GM23248 (cell line): ENCODE measurements at regions not wholly inside any gene's neighbourhood (a gene's known extent, or its start where the extent isn't known, plus 50 kb on each side); places are given as distances from the start of the nearest gene placed in this dataset.

Source experiments
- DNase-seq: peaks from one replicate; pipeline ENCODE4 v3.0.0-alpha.2; 2015
- H2AFZ ChIP-seq: fragments of 200-600 bp; sonication (generic); 2 replicates; pipeline ENCODE4 v1.6.1; 2016; ENCODE audit warnings: antibody characterized with exemption
- H3F3A ChIP-seq: fragments of 200-600 bp; sonication (generic); 2 replicates; pipeline ENCODE4 v1.6.1; 2016; ENCODE audit warnings: mild to moderate bottlenecking, antibody characterized with exemption, mixed run types; ENCODE audit not compliant: insufficient read depth
- H3K27ac ChIP-seq: fragments of 200-600 bp; sonication (generic); 2 replicates; pipeline ENCODE4 v1.5.1; 2016; ENCODE audit warnings: mild to moderate bottlenecking
- H3K27me3 ChIP-seq: fragments of 200-600 bp; sonication (generic); replicated peaks from 2 replicates; pipeline ENCODE4 v1.6.1; 2016; ENCODE audit warnings: mild to moderate bottlenecking; ENCODE audit not compliant: insufficient read depth
- H3K36me3 ChIP-seq: fragments of 200-600 bp; sonication (generic); 2 replicates; pipeline ENCODE4 v1.6.1; 2016; ENCODE audit warnings: low read depth, mild to moderate bottlenecking
- H3K4me1 ChIP-seq: fragments of 200-600 bp; sonication (generic); 2 replicates; pipeline ENCODE4 v1.6.1; 2016; ENCODE audit warnings: mild to moderate bottlenecking; ENCODE audit not compliant: insufficient read depth
- H3K4me2 ChIP-seq: fragments of 200-600 bp; sonication (generic); one replicate; pipeline ENCODE4 v1.6.1; 2016; ENCODE audit warnings: mild to moderate bottlenecking; ENCODE audit not compliant: unreplicated experiment
- H3K4me3 ChIP-seq: fragments of 200-600 bp; sonication (generic); 2 replicates; pipeline ENCODE4 v1.5.1; 2016; ENCODE audit warnings: mild to moderate bottlenecking
- H3K79me2 ChIP-seq: fragments of 200-600 bp; sonication (generic); 2 replicates; pipeline ENCODE4 v1.6.1; 2016; ENCODE audit warnings: mild to moderate bottlenecking; ENCODE audit not compliant: insufficient read depth
- H3K9ac ChIP-seq: fragments of 200-600 bp; sonication (generic); 2 replicates; pipeline ENCODE4 v1.6.1; 2016; ENCODE audit warnings: mild to moderate bottlenecking
- H3K9me2 ChIP-seq: fragments of 200-600 bp; sonication (generic); 2 replicates; pipeline ENCODE4 v1.6.1; 2016; ENCODE audit warnings: mixed run types, mild to moderate bottlenecking, moderate library complexity; ENCODE audit not compliant: insufficient read depth
- H3K9me3 ChIP-seq: fragments of 200-600 bp; sonication (generic); one replicate; pipeline ENCODE4 v1.6.1; 2017; ENCODE audit warnings: low read depth
- H4K20me1 ChIP-seq: fragments of 200-600 bp; sonication (generic); 2 replicates; pipeline ENCODE4 v1.6.0; 2016; ENCODE audit not compliant: insufficient read depth
- EZH2 ChIP-seq: fragments of 200-600 bp; sonication (generic); IDR thresholded peaks from 2 replicates; pipeline ENCODE4 v1.6.1; 2018; ENCODE audit warnings: antibody characterized with exemption, mild to moderate bottlenecking; ENCODE audit not compliant: insufficient read depth, poor library complexity, severe bottlenecking
- EZH2phosphoT487 ChIP-seq: fragments of 200-600 bp; sonication (generic); IDR thresholded peaks from 2 replicates; pipeline ENCODE4 v1.6.1; 2018; ENCODE audit warnings: antibody characterized with exemption, moderate library complexity, mild to moderate bottlenecking, low read depth; ENCODE audit not compliant: insufficient read depth
- WGBS, 2 experiments: methylation state at CpG; one replicate each; pipeline ENCODE4 v1.1.6; 2015 to 2017; ENCODE audit warnings: low lambda C conversion rate in 2 of 2, low coverage in 1 of 2; ENCODE audit errors: missing lambda C conversion rate in 2 of 2; 5-methylcytosine and 5-hydroxymethylcytosine counted together
- in situ Hi-C: fragments of 300-500 bp; cut with MboI; formaldehyde crosslinking; loops from 2 replicates; pipeline ENCODE4 v1.15.0; 2020

DNA sequence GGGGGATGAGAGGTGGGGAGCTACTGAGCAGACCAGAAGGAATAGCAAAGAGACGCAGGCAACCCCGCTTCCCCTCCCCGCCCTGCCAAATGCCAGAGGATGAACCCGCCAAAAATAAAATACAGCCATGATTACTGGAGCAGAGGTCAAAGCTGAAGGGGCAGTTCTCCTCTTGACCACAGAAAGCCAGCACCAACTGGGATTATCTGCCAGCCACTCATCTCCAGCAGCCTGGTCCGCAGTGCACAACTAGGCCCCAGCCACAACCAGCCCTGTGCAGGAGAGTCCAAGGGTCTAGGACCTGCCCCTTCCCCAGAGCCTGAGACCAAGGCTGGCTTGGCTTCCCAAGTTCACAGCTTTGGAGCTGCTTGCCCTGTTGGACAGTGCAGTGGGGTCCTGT is 67.4 kb upstream of the BCOR start:
- Histone ChIP-seq H2AFZ (no peak overlapping the region), H3K27ac (no peak overlapping the region), H4K20me1 (no peaks in the 10 kb centered on the region), H3F3A (no peaks in the 10 kb centered on the region), H3K4me3 (no peak overlapping the region), H3K79me2 (no peaks in the 10 kb centered on the region), H3K36me3 (no peaks in the 10 kb centered on the region), H3K9ac (no peak overlapping the region), H3K9me2 (no peaks in the 10 kb centered on the region), H3K9me3 (no peaks in the 10 kb centered on the region), H3K4me2 (no peak overlapping the region), H3K27me3 (no peaks in the 10 kb centered on the region), H3K4me1 (peaks cover 9% of the 10 kb centered on the region)
- WGBS, 2 experiments, result 100% methylated on average over 1 to 4 of the region's 5 CpGs
- in situ Hi-C loops, result no loop called here
- TF ChIP-seq EZH2 (no peak), EZH2phosphoT487 (no peak)
- DNase-seq, result no peak

DNA sequence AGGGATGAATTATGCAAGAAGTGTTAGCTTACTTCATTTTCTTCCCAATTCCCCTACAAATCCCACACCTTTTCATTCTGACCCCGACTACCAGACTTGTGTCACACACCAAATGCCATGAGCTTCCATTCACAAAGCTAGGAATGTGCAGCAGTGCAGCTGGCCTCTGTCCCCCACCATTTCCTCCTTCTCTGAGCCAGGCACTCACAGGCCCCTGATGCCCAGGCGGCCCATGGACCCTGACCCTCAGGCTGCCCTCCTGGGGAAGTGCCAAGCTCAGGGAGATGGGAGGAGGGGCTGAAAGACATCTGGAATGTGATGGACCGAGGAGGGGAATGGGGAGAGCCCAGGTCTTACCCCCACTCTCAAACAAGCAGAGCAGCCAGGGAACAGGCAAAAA is 67.0 kb upstream of the BCOR start:
- peaks cover 9% of the 10 kb centered on the region for H3K4me1 ChIP-seq
- no peak overlapping the region for H3K4me2 ChIP-seq
- H3K9me3 ChIP-seq, result no peaks in the 10 kb centered on the region
- H3K9ac ChIP-seq, result no peak overlapping the region
- no peak overlapping the region for H2AFZ ChIP-seq
- H3K79me2 ChIP-seq, result no peaks in the 10 kb centered on the region
- H4K20me1 ChIP-seq, result no peaks in the 10 kb centered on the region
- no peaks in the 10 kb centered on the region for H3K36me3 ChIP-seq
- H3K4me3 ChIP-seq, result no peak overlapping the region
- no peak for TF ChIP-seq EZH2
- no peak for TF ChIP-seq EZH2phosphoT487
- WGBS, 2 experiments, result 50 to 63% methylated on average over 1 to 3 of the region's 3 CpGs
- no peak overlapping the region for H3K27ac ChIP-seq
- H3K27me3 ChIP-seq, result no peaks in the 10 kb centered on the region
- no peak for DNase-seq
- in situ Hi-C loops, result no loop called here
- H3F3A ChIP-seq, result no peaks in the 10 kb centered on the region
- no peaks in the 10 kb centered on the region for H3K9me2 ChIP-seq

DNA sequence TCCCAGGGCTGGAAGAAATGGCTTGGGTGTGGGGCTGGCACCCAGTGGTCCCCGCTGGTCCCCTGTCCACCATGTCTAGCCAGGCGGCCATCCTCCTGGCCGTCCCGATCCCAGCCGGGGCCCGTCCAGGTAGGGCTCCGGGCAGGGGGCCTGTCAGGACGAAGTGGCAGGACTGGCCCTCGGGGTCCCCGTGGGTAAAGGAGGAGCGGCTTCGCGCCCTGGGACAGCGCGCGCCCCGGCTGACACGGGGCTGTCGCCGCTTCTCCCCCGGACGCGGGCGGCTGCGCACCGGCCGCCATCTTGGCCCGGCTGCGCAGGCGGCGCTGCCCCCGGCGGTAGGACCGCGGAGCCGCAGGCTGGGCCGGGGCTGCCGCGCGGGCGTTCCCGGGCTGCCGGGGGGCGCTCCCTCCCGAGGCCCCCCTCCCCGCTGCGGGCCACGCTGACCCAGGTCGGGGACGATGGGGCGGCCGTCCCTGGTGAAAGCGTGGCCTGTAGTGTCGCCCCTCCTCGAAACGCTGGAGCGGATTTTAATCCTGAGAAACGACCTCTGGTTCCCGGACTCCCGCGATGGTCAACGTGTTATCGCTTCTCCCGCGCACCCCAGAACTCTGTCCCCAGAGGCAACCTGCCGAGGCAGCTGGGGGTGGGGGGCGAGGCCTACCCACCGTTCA is 60.4 kb upstream of the BCOR start:
- Histone ChIP-seq H4K20me1 (no peaks in the 10 kb centered on the region), H3K36me3 (no peaks in the 10 kb centered on the region), H3F3A (no peaks in the 10 kb centered on the region), H3K9me3 (no peaks in the 10 kb centered on the region), H3K27ac (no peak overlapping the region), H3K4me3 (peak overlapping the region; percentile 73), H3K9ac (peak overlapping the region; percentile 80), H3K4me2 (peak overlapping the region; percentile 45), H3K9me2 (no peaks in the 10 kb centered on the region), H2AFZ (peak overlapping the region; percentile 87), H3K4me1 (no peaks in the 10 kb centered on the region), H3K79me2 (no peaks in the 10 kb centered on the region), H3K27me3 (no peaks in the 10 kb centered on the region)
- TF ChIP-seq EZH2phosphoT487, result no peak
- no peak for TF ChIP-seq EZH2
- DNase-seq, result peak; percentile 62
- in situ Hi-C loops, result no loop called here
- 3 to 6% methylated on average over 6 to 13 of the region's 68 CpGs for WGBS, 2 experiments

DNA sequence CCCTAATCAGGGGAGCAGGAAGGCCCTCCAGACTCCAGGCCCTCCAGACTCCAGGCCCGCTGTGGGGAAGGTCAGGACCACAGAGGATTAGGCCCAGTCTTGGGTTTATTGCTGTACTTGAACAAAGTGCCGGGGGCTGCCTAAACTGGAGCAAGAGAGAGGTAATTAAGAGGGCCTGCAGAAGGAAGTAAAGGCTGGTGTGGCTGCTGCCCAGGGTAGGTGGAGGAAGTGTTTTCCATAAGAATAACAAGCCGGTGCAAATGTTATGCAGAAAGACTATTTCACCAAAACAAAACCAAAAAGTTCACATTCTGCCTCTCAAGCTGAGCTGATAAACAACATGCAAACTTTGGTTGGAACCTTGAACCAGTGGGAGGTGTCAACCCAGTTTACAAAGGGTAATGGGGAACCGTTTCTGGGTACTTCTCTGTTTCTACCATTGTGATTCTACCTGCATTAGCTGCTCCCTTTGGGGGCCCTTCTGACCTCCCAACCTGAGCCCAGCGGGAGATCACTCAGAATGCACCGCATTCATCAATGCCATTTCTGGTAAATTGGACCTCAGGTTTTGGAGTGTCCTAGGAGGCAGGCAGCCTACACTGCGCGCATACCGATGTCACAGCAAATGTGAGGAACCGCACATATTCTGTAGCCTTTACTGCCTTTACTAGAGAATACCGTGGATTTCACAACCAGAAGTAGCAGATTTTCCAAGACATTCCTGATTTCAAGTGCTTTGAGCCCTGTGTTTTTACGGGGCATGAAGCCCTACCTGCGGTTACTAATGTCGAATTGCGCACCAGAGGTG is 59.7 kb upstream of the BCOR start:
- in situ Hi-C loops, result no loop called here
- TF ChIP-seq EZH2 (no peak), EZH2phosphoT487 (no peak)
- H3K4me2 ChIP-seq, result no peak overlapping the region
- H3K4me3 ChIP-seq, result peak overlapping the region; percentile 73
- DNase-seq, result no peak
- H3K9ac ChIP-seq, result peak overlapping the region; percentile 80; the same call in 1 of the 2 replicates
- H4K20me1 ChIP-seq, result no peaks in the 10 kb centered on the region
- no peaks in the 10 kb centered on the region for H3K79me2 ChIP-seq
- H3K27me3 ChIP-seq, result no peaks in the 10 kb centered on the region
- WGBS, 2 experiments, result 90 to 92% methylated on average over 10 to 15 of the region's 15 CpGs
- no peaks in the 10 kb centered on the region for H3K9me2 ChIP-seq
- no peaks in the 10 kb centered on the region; the same call in 1 of the 2 replicates for H3K4me1 ChIP-seq
- H3K36me3 ChIP-seq, result no peaks in the 10 kb centered on the region
- H2AFZ ChIP-seq, result peak overlapping the region; percentile 87
- no peaks in the 10 kb centered on the region for H3F3A ChIP-seq
- no peak overlapping the region for H3K27ac ChIP-seq
- H3K9me3 ChIP-seq, result no peaks in the 10 kb centered on the region
